HG03175 (cell line): ENCODE measurements at regions not wholly inside any gene's neighbourhood (a gene's known extent, or its start where the extent isn't known, plus 50 kb on each side); places are given as distances from the start of the nearest gene placed in this dataset.
"Not testable (repeated sequence)": the region's sequence is repeated elsewhere in the genome, so short reads cannot be mapped to it uniquely, and the experiment has no call there.

Experiments used
- ATAC-seq: cut with Tn5 transposase; IDR thresholded peaks from one replicate; pipeline ENCODE4 v1.9.1; 2021; ENCODE audit warnings: mild to moderate bottlenecking, moderate library complexity; ENCODE audit not compliant: unreplicated experiment

DNA sequence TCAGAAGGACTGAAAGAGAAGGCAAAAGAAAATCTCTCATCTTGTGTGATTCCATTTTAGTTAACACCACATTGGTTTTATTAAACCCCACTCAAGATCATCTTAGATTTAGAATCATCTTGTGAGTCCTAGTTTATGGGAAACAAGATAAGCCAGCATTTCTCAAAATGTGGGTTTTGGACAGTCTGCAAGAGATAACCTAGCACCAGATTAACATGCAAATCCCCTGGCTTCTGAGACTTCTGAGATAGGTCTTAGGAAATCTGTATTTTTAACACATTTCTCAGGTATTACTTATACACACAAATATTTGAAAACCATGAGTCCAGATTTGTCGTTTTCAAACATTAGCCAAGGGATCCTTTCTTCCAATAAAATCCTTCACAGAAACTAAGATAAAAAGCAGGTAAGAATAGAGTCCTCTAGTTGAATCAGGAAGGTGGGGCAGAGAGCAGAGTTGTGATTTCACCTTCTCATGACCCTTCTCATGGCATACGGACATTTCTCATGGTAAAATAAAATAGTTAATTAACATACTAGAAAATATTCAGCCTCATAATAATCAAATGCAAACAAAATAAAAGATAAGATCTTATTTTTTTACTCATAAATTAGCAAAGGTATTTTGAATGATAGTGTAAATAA, 287.2 kb upstream of the FN1 start:
- no peak for ATAC-seq

DNA sequence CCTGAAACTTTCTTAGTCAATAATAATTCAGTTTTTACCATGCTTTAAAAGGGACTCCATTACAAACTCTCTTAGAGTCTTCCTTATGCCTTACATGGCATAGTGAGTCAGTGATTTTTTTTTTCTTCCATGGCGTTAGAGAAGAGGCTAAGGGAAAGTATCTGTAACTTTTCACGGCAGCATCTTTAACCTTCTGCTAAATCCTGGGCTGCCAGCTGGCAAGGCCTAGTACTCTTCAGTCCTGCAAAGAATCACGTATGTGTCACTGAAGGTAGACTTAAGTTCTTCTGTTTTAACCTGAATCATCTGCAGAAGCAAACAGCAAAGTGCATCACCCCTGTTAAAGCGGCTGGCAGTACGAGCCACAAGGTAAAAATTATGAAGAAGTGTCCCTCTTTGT, 286.3 kb upstream of the FN1 start:
- no peak for ATAC-seq

DNA sequence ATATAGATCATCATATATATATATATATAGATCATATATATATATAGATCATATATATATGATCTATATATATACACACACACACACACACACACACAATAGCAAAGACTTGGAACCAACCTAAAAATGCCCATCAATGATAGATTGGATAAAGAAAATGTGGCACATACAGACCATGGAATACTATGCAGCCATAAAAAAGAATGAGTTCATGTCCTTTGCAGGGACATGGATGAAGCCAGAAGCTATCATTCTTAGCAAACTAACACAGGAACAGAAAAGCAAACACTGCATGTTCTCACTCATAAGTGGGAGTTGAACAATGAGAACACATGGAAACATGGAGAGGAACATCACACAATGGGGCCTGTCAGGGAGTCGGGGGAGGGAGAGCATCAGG, 285.6 kb upstream of the FN1 start:
- not testable (repeated sequence) for ATAC-seq

DNA sequence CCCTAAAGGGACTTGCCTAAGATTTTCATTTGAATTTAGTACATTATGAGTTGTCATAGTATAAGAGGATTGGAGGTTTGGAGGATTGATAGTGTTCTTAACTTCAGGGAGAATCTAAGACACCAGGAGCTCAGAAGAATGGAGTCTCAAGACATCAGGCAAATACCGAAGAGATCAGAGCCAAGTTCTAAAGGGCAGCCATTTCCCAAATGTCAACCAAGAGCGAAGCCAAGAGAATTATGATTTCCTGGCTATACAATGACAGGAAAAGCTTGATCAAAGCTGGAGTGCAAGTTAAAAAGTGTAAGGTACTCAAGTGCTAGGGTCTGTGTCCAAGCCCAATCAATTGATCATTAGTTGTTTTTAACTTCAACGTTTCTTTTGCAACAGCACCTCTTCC, 283.0 kb upstream of the FN1 start:
- ATAC-seq = no peak

DNA sequence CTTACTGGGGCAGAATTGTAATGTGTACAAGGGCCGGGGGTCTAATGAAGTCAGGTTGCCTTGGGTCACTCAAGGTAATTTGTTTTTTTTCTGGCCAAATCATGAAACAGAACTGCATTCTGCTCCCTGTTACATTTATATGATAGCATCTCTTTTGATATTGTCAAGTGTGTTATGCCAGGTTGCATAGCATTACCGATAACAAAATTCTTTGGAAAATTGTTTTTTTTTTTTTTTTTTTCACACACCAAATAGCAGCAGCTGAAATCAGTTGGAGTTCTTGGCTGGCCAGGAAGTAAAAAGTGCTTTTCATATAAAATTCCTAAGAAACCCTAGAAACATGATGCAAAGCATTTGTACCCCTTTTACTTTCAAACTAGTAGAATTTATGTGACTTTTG, 282.6 kb upstream of the FN1 start:
- ATAC-seq = no peak

DNA sequence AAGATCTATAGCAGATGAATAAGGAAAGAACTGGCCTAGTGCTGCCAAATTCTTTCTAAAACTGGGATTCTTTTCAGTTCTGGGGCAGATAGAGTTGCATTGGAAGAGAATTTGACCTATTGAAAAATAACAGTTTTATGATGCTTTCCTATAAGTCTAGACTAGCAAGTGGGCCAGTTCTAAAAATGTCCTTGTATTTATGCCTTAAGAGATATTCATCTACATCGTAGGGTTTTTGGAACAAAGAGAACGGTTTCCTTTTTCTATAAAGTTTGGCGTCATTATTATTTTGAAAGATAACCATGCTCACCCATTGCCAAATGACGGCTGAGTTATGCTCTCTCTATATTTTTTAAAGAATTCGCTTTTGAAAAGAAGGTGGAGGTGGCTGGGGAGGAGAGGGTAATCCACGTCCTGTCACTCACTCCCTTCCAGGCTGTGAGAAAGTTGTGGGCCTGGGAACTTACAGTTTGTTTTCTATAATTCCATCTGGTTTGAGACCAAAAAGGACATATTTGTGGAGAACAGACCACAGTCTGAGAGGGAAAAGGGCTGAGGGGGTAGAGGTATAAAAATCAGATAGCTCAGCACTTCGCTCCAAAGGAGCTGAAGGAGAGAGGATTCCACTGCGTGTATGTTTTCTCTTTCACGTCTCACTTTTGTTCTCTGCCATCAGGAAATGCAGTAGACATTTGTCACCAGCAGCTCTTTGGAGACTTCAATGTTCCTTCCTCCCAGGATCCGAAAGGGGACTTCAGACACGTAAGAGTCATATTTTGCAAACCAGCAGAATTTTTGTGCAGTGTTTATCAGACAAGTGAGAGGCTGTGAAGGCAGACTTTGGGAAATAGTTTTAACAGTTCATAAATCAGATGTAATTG, 281.9 kb upstream of the FN1 start:
- no peak for ATAC-seq

DNA sequence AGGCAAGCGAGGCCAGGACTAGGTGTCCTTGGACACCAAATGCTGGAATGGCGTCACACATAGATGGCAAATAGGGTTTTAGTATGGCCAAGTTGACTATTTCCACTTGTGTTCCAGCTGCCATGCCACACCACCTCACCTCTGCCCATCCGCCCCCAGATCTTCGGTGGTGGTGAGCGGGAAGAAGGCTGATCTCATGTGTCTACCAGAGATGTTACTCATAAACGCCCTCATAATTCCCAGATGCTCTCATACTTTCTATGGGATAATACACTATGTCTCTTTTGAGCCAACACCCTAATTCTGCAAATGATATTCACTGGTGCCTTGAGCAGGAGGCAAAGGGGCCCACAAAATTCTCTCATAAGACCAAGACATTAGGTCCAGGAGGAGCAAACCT, 281.1 kb upstream of the FN1 start:
- no peak for ATAC-seq

DNA sequence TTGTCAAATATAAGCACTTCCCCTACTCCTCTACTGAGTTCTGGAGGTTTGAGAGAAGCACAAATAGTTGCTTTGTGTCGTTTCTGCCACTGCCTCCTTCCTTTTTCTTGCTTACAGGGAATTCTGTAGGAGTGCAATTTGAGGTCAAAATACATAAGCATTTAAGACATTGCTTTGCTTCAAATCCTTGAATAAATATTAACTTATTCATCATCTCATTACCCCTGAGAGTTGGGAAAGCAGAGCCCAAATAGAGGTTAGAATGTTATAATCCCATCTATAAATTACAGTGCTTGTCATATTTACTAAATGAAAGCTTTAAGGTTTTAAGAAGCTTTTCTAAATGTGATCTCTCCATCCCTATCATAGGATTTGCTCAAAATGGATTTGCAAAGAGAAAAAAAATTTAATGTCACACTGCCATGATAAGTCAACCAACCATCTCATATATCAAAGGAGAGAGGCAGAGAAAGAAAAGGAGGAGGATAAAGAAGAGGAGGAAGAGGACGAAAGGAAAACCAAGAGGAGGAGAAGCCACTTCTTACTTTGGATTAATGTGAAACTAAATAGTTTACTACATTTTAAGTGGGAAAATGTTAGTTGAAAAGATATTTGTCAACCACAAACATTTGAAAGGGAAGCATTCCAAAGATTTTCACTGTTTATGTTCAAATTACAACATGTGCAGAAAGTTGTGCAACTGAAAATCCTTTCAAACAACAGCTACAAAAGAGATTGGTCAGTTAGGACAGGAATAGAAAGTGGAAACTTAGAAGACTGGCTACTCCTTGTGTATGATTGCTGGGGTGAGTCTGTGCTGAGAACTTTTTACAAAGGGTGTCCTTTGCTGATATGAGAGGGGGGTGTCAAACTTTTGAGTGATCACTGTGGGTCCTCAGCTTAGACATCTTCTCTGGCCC, 277.3 kb upstream of the FN1 start:
- no peak for ATAC-seq

DNA sequence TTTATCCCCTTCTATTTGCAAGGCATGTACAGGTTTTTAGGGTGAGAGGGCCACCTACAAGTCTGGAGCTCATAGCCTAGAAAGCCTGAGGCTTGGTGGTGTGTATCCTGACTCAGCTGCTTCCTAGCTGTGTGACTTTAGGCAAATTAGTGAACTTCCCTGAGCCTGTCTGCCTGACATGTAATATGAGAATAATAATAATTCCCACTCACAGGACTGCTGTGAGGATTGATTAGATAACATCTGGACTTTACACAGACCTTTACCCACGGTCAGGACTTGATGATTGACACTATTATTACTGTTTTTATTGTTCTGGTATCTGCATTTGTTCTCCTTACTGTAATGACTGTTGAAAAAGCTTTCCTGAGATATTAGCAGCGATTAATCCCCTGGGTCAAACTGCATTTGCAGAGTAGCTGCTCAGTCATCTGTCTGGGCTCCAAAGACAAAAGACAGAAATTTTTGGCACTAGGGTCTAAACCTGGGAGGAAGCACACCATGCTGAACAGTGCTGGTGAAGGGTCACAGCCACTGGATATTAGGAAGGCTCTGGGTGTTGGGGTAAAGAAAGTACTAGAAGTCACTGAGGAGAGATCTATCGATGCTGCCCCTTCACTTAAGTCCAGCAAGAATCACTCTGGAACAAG, 276.5 kb upstream of the FN1 start:
- no peak for ATAC-seq

DNA sequence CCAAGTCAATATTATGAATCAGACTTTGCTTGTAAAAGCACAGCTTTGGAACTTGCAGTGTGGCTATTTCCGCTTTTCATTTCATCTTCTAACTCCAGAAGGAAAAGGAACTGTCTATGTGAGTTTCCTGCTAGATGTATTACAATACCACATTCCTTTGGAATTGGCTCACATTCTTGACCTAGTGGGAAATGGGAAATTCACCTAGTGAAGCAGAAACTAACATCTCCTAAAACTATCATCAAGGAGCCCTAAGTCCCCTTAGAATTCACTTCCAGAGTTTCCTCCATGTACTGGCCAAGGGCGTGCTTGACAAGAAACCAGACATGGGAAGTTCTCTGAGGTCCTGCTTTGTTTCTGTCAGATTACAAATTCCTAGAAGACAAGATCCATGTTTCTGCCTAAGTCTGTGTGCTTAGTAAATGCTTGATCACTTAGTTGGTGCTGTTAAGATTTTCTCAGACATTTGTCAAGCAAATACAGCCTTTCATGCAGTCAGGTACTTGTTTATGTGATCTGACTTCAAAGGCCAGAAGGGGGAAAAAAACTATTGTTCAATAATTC, 275.7 kb upstream of the FN1 start:
- ATAC-seq = no peak

DNA sequence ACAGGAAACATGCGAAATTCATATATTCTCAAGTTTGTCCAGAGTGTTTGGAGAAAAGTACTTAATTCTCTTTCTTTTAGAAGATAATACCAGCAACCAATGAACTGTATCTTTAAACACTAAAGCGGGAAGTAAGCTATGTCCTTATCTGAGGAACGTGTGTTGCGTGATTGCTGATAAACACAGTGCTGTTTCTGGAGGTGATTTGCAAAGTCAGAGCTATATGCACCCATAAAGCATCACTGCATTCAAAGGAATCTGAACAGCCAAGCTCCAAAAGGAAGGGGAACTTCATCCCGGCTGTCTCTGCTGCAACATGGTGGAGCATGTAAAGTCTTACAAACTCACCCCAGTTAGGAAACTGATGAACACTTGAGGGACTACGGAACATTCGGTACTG, 271.7 kb upstream of the FN1 start:
- ATAC-seq = no peak

DNA sequence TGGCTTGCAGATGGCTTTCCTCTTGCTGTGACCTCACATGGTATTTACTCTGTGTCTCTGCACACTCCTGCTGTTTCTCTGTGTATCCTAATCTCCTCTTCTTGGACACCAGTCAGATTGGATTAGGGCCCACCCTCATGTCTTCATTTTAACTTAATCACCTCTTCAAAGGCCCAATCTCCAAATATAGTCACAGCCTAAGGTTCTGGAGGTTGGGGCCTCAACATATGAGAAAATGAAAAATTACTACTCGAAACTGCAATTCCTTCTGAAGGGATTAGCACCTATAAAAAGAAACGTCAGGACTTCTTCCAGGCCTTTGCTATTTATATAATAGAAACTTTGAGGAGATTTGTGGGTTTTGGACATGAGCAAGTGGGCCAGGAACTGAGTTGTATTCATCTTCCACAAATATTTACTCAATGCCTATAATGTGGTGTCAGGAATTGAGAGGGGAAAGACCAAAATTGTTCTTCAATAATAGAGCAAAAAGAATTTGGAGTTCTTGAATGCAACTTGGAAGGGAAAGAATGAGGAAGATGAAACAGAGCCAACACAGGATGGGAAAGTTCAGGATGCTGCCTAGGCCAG, 270.0 kb upstream of the FN1 start:
- ATAC-seq = no peak

DNA sequence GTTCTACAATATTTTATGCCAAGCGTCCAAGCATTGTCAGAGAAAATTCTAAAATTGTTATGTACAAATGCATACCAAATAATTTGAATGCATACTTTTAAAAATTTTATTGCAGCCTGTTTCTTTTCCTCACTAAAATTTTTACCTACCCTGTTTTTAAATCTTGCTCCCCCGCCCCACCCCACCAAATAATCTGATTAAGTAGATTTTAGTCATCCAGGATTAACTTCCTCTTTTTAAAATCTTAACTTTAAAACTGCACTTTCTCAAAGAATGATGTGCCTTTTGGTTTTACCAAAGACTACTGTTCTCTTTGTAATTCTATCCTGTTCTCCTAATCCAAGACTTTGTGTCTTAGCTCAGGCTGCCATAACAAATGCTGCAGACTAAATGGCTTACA, 269.4 kb upstream of the FN1 start:
- no peak for ATAC-seq

DNA sequence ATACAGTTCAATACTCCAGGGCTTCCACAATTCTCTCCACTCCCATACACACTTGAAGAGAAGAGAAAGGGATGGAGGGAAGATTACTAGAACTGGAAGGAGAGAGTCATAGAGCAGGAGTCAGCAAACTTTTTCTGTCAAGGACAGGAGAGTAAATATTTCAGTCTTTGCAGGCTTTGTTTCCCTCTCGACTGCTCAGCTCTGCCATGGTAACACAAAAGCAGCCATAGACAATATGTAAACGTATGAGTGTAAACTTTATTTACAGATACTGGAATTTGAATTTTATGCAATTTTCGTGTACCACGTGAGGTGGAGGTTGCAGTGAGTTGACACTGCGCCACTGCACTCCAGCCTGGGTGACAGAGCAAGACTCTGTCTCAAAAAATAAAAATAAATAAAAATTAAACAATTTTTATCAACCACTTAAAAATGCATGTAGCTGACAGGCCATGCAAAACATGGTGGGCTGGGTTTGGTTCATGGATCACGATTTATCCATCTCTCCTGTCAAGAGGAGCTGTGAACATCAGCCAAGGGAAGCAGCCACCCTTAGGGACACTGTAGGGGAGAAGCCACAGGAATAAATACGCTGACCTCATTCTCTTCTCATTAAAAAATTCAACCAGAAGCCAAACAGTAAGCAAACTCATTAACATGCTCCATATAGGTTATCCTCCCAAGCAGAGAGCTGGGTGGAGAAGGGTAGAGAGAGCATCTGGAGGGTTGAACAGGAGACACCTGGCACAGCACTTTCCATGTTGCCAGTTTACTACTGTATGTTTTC, 266.4 kb upstream of the FN1 start:
- no peak for ATAC-seq

DNA sequence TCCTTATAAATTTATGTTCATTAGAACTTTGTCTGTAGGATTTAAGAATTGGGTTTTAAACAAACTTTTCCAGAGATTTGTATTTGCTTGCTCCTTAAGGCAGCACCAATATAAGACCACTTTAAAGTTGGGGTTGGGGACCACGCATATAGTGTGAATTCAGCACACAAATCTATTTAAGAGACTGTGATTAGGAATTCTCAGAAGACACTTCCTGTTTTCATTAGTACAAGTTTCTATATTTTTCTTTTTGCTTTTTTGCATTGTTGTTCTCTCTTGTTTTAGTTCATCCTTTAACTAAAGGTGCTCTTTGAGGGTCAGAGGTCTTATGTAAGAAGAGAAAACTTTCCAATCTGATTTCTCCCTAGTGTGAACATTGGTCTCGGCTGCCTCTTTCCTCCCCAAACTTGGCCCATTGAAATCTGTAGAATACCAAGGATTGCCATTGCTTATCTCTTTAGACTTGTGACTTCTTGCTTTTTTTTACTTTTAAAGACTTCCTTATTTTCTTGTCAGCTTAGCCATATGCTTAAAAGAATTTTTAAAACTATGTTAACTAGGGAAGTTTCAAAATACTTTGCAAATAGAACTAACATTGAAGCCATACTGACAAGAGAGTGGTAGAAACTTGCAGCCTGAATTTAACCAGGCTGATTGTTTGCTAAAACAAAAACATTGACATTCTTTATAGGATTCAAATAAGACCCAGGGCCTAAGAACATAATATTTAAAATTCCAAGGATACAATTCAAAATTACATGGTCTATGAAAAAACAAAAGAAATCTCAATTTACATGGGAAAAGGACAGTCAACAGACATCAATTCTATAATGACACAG, 264.1 kb upstream of the FN1 start:
- ATAC-seq = no peak

DNA sequence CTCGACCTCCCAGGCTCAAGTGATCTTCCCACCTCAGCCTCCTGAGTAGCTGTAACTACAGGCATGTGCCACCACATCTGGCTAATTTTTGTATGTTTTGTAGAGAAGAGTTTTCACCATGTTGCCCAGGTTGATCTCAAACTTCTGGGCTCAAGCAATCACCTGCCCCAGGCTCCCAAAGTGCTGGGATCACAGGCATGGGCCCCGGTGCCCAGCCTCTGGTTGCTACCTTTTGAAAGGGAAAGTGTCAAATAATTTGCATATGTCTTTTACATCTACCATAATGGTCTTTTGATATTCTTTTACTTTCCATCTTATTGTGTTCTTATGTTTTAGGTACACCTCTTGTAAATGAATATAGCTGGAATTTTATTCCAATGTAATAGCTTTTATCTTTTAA, 263.1 kb upstream of the FN1 start:
- ATAC-seq = no peak

DNA sequence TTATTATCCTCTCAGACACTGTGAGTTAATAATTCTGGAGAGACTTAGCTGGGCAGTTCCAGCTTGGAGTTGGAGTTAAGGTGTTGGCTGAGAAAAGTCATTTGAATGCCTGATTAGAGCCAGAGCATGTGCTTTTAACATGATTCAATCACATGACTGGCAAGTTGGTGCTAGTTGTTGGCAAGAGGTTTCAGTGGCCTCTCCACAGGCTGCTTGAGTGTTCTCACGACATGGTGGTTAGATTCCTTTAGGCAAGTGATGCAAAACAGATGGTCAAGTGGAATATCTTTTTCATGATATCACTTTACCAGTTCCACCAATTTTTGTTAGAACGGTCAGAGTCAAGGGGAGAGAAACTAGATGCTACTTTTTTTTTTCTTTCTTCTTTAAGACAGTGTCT, 262.7 kb upstream of the FN1 start:
- ATAC-seq = no peak

DNA sequence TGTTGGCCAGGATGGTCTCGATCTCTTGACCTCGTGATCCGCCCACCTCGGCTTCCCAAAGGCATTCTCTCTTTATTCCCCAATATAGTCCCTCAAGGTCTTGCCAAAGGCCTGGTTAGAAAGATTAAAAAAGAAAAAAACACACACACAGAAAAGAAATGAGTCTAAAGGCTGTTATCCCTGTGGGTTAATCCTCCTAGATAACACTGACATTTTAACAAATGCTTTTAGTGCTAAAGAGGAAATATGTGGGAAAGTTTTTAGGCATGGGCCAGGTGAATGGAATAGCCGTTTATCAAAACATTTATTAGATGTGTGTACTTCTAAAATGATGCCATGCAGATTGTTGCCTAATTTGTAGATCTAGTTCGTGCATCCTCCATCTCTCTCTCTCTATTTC, 261.6 kb upstream of the FN1 start:
- no peak for ATAC-seq

DNA sequence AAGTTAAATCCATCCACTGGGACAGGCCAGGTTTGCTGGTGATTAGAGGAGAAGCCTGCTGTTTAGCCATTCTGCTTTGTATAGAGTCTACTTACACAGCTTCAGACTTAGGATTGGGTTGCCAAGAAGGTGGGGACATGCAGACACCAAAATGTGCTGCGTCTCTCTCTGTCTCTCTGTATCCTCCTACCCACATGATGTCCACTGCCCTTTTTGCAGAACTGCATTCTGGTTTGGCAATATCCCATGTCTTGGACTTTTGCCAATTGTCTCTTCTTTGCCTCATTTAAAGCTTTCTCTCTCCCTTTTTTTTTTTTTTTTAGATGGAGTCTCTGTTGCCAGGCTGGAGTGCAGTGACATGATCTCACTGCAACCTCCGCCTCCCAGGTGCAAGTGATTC, 261.1 kb upstream of the FN1 start:
- no peak for ATAC-seq
